HCT116 (cell line): ENCODE measurements at regions not wholly inside any gene's neighbourhood (a gene's known extent, or its start where the extent isn't known, plus 50 kb on each side); places are given as distances from the start of the nearest gene placed in this dataset.

ENCODE experiments used
- ATAC-seq: fragments of 200-7000 bp; cut with Tn5 transposase; 2 replicates; pipeline ENCODE4 v1.9.1; 2020; ENCODE audit warnings: mild to moderate bottlenecking, moderate library complexity
- BruUV-seq: library from RNA; stranded (reverse); fragments of 400-500 nt; replicated peaks from 2 replicates; lab custom pipeline; 2021; lab: Mats Ljungman, UMichigan
- CTCF ChIA-PET: fragments of 300-600 bp; sonication (Branson Sonifier 250); formaldehyde crosslinking; loops from one replicate; lab custom pipeline; 2021; ENCODE audit warnings: antibody characterized with exemption; lab: Charles Lee
- POLR2A ChIA-PET: fragments of 300-600, 350-600 bp; sonication (Branson Sonifier 250); formaldehyde crosslinking; loops from one replicate; lab custom pipeline; 2021; ENCODE audit warnings: antibody characterized with exemption; lab: Charles Lee
- RAD21 ChIA-PET, 2 experiments: fragments of 300-600 bp; sonication (Branson Sonifier 250); formaldehyde crosslinking; loops; one replicate each; lab custom pipeline; 2023; ENCODE audit warnings: low total read pairs in 2 of 2; ENCODE audit not compliant: uncharacterized antibody in 2 of 2, unreplicated experiment in 2 of 2, low non-redundant PET in 1 of 2; lab: Charles Lee
- DNase-seq: peaks from one replicate; pipeline ENCODE4 v3.0.0-alpha.2; 2010; ENCODE audit warnings: low read depth, low spot score
- H2AFZ ChIP-seq: fragments of 200-600 bp; shearing (Covaris generic), sonication (generic); 2 replicates; pipeline ENCODE4 v1.6.1; 2017; ENCODE audit warnings: low read depth, mixed run types, mixed read lengths, antibody characterized with exemption, low read length; ENCODE audit not compliant: poor library complexity, severe bottlenecking
- H3K27ac ChIP-seq: 2 replicates; pipeline ENCODE4 v1.5.1; 2012; ENCODE audit warnings: low read depth, low read length
- H3K27me3 ChIP-seq: fragments of 200-600 bp; sonication (generic); 2 replicates; pipeline ENCODE4 v1.6.1; 2016; ENCODE audit warnings: mixed run types, low read length, mixed read lengths; ENCODE audit not compliant: insufficient read depth
- H3K36me3 ChIP-seq, 2 experiments: fragments of 200-500 bp in 1 of 2; fragments of 200-600 bp in 1 of 2; sonication (Bioruptor generic) in 1 of 2; sonication (generic) in 1 of 2; 2 replicates each; pipeline versions ENCODE4 v1.5.1 to v1.6.1; 2014 to 2016; ENCODE audit warnings: low read length in 2 of 2, inconsistent platforms in 1 of 2, mixed read lengths in 1 of 2, mixed run types in 1 of 2; ENCODE audit not compliant: insufficient read depth in 2 of 2, control insufficient read depth in 1 of 2
- H3K4me1 ChIP-seq, 2 experiments: fragments of 200-600 bp in 1 of 2; sonication (generic) in 1 of 2; 2 replicates each; pipeline versions ENCODE4 v1.5.1 to v1.6.1; 2012 to 2017; ENCODE audit warnings: low read length in 2 of 2, inconsistent platforms in 1 of 2, mild to moderate bottlenecking in 1 of 2, mixed read lengths in 1 of 2, mixed run types in 1 of 2, moderate library complexity in 1 of 2; ENCODE audit not compliant: insufficient read depth in 2 of 2, control insufficient read depth in 1 of 2
- H3K4me2 ChIP-seq: fragments of 200-600 bp; sonication (generic); 2 replicates; pipeline ENCODE4 v1.6.1; 2017; ENCODE audit warnings: mixed run types, low read length, mixed read lengths
- H3K4me3 ChIP-seq, 2 experiments: fragments of 200-600 bp in 1 of 2; sonication (generic) in 1 of 2; replicated peaks in 1 of 2; 2 replicates each; pipeline ENCODE4 v1.5.1; 2011 to 2016; ENCODE audit warnings: low read length in 2 of 2, control low read depth in 1 of 2, low read depth in 1 of 2, mild to moderate bottlenecking in 1 of 2, mixed read lengths in 1 of 2, mixed run types in 1 of 2
- H3K79me2 ChIP-seq: fragments of 200-600 bp; sonication (generic); 2 replicates; pipeline ENCODE4 v1.6.1; 2017; ENCODE audit warnings: mild to moderate bottlenecking, mixed run types, low read length, moderate library complexity, mixed read lengths; ENCODE audit not compliant: insufficient read depth
- H3K9ac ChIP-seq: fragments of 200-600 bp; sonication (generic); 2 replicates; pipeline ENCODE4 v1.6.1; 2016; ENCODE audit warnings: low read length, mixed read lengths
- H3K9me2 ChIP-seq: fragments of 200-600 bp; sonication (generic), shearing (Covaris generic); 2 replicates; pipeline ENCODE4 v1.6.1; 2017; ENCODE audit warnings: mixed run types, mild to moderate bottlenecking, moderate library complexity; ENCODE audit not compliant: insufficient read depth
- H3K9me3 ChIP-seq, 2 experiments: fragments of 200-500 bp in 1 of 2; fragments of 200-600 bp in 1 of 2; sonication (Bioruptor generic) in 1 of 2; sonication (generic) in 1 of 2; 2 replicates each; pipeline ENCODE4 v1.6.1; 2014 to 2017; ENCODE audit warnings: low read length in 2 of 2, mixed read lengths in 2 of 2, inconsistent platforms in 1 of 2, low read depth in 1 of 2, mild to moderate bottlenecking in 1 of 2, mixed run types in 1 of 2, moderate library complexity in 1 of 2; ENCODE audit not compliant: control insufficient read depth in 1 of 2, insufficient read depth in 1 of 2
- H4K20me1 ChIP-seq: fragments of 200-600 bp; sonication (generic), shearing (Covaris generic); 2 replicates; pipeline ENCODE4 v1.6.1; 2017; ENCODE audit warnings: mixed run types, mild to moderate bottlenecking, moderate library complexity; ENCODE audit not compliant: insufficient read depth
- CEBPB ChIP-seq: IDR thresholded peaks from 2 replicates; pipeline ENCODE4 v1.6.1; 2012; ENCODE audit warnings: low read depth
- CTCF ChIP-seq, 3 experiments: fragments of 200-600 bp in 1 of 3; sonication (generic) in 1 of 3; IDR thresholded peaks in 2 of 3; conservative IDR thresholded peaks in 1 of 3; 2 replicates each; pipeline ENCODE4 v1.5.1; 2012 to 2017; ENCODE audit warnings: low read depth in 2 of 3, low read length in 2 of 3, antibody characterized with exemption in 1 of 3, borderline replicate concordance in 1 of 3, control low read depth in 1 of 3, mild to moderate bottlenecking in 1 of 3, mixed read lengths in 1 of 3, mixed run types in 1 of 3, moderate library complexity in 1 of 3; ENCODE audit not compliant: insufficient read depth in 1 of 3
- ELF1 ChIP-seq: IDR thresholded peaks from 2 replicates; pipeline ENCODE4 v1.6.1; 2012; ENCODE audit warnings: low read depth, borderline replicate concordance
- EZH2 ChIP-seq: fragments of 200-600 bp; sonication (generic); IDR thresholded peaks from 2 replicates; pipeline ENCODE4 v1.6.1; 2017; ENCODE audit warnings: antibody characterized with exemption, mixed run types
- FOSL1 ChIP-seq: IDR thresholded peaks from 2 replicates; pipeline ENCODE4 v1.6.1; 2012; ENCODE audit warnings: low read depth
- JUND ChIP-seq: IDR thresholded peaks from 2 replicates; pipeline ENCODE4 v1.6.1; 2012
- POLR2A ChIP-seq: IDR thresholded peaks from 2 replicates; pipeline ENCODE4 v1.7.0; 2011; ENCODE audit warnings: borderline replicate concordance; ENCODE audit not compliant: insufficient read depth, insufficient read length; ENCODE audit errors: extremely low read depth
- POLR2AphosphoS5 ChIP-seq: IDR thresholded peaks from 2 replicates; pipeline ENCODE4 v1.6.1; 2011; ENCODE audit warnings: mild to moderate bottlenecking, low read depth, low read length, moderate library complexity
- RAD21 ChIP-seq: IDR thresholded peaks from 2 replicates; pipeline ENCODE4 v1.6.1; 2012; ENCODE audit warnings: low read depth, mild to moderate bottlenecking
- SIN3A ChIP-seq: IDR thresholded peaks from 2 replicates; pipeline ENCODE4 v1.6.1; 2012; ENCODE audit warnings: low read depth
- SRF ChIP-seq: IDR thresholded peaks from 2 replicates; pipeline ENCODE4 v1.6.1; 2012; ENCODE audit warnings: low read depth
- TCF7L2 ChIP-seq: IDR thresholded peaks from 2 replicates; pipeline ENCODE4 v1.7.0; 2011; ENCODE audit warnings: borderline replicate concordance, inconsistent platforms; ENCODE audit not compliant: insufficient read depth, insufficient read length; ENCODE audit errors: extremely low read depth
- YY1 ChIP-seq: IDR thresholded peaks from 2 replicates; pipeline ENCODE4 v1.6.1; 2011; ENCODE audit warnings: low read length, low read depth, moderate library complexity, mild to moderate bottlenecking; ENCODE audit not compliant: insufficient replicate concordance; ENCODE audit errors: extremely low read depth
- ZNF274 ChIP-seq: fragments of 200-500 bp; sonication (Bioruptor generic); IDR thresholded peaks from 2 replicates; pipeline ENCODE4 v1.6.1; 2014; ENCODE audit warnings: mild to moderate bottlenecking, low read depth, low read length, inconsistent platforms
- intact Hi-C: fragments of 100-400 bp; cut with micrococcal nuclease; formaldehyde crosslinking; loops from 2 replicates; pipeline ENCODE4 v1.10.0; 2022
- TF ChIP-seq, protein P1 (sequence below): IDR thresholded peaks from 2 replicates; pipeline ENCODE4 v1.6.1; 2012
- TF ChIP-seq, protein P2 (sequence below): IDR thresholded peaks from 2 replicates; pipeline ENCODE4 v1.6.1; 2012
- TF ChIP-seq, protein P3 (sequence below): IDR thresholded peaks from 2 replicates; pipeline ENCODE4 v1.6.1; 2012; ENCODE audit warnings: low read depth
- TF ChIP-seq, protein P4 (sequence below): IDR thresholded peaks from 2 replicates; pipeline ENCODE4 v1.6.1; 2011; ENCODE audit warnings: mild to moderate bottlenecking, low read length, moderate library complexity; ENCODE audit not compliant: insufficient replicate concordance; ENCODE audit errors: extremely low read depth

GRCh38 chr12:90401185-90401584 is 553.8 kb downstream of the CCER1 start:
- intact Hi-C loops: no loop called here
- DNase-seq: no peak
- Histone ChIP-seq H2AFZ (no peak overlapping the region), H3K9ac (no peak overlapping the region), H3K27me3 (no peaks in the 10 kb centered on the region)
- POLR2A ChIA-PET: no interaction called here
- TF ChIP-seq, protein P1, sequence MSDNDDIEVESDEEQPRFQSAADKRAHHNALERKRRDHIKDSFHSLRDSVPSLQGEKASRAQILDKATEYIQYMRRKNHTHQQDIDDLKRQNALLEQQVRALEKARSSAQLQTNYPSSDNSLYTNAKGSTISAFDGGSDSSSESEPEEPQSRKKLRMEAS: no peak
- TF ChIP-seq ZNF274 (no peak), TCF7L2 (no peak), EZH2 (no peak), JUND (no peak), YY1 (no peak), POLR2AphosphoS5 (no peak), CTCF (IDR thresholded peaks at IDR 0.05 in 2 of 3, conservative IDR thresholded peaks at IDR 0.05 in 1 of 3; ENCODE audit: borderline replicate concordance in 1 of 3, insufficient read depth in 1 of 3, low read depth in 2 of 3, low read length in 2 of 3) (no peak), FOSL1 (no peak), ELF1 (no peak), SRF (no peak), RAD21 (no peak), CEBPB (no peak), SIN3A (no peak), POLR2A (no peak)
- TF ChIP-seq, protein P2, sequence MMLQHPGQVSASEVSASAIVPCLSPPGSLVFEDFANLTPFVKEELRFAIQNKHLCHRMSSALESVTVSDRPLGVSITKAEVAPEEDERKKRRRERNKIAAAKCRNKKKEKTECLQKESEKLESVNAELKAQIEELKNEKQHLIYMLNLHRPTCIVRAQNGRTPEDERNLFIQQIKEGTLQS: no peak
- TF ChIP-seq, protein P3, sequence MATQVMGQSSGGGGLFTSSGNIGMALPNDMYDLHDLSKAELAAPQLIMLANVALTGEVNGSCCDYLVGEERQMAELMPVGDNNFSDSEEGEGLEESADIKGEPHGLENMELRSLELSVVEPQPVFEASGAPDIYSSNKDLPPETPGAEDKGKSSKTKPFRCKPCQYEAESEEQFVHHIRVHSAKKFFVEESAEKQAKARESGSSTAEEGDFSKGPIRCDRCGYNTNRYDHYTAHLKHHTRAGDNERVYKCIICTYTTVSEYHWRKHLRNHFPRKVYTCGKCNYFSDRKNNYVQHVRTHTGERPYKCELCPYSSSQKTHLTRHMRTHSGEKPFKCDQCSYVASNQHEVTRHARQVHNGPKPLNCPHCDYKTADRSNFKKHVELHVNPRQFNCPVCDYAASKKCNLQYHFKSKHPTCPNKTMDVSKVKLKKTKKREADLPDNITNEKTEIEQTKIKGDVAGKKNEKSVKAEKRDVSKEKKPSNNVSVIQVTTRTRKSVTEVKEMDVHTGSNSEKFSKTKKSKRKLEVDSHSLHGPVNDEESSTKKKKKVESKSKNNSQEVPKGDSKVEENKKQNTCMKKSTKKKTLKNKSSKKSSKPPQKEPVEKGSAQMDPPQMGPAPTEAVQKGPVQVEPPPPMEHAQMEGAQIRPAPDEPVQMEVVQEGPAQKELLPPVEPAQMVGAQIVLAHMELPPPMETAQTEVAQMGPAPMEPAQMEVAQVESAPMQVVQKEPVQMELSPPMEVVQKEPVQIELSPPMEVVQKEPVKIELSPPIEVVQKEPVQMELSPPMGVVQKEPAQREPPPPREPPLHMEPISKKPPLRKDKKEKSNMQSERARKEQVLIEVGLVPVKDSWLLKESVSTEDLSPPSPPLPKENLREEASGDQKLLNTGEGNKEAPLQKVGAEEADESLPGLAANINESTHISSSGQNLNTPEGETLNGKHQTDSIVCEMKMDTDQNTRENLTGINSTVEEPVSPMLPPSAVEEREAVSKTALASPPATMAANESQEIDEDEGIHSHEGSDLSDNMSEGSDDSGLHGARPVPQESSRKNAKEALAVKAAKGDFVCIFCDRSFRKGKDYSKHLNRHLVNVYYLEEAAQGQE: no peak
- TF ChIP-seq, protein P4, sequence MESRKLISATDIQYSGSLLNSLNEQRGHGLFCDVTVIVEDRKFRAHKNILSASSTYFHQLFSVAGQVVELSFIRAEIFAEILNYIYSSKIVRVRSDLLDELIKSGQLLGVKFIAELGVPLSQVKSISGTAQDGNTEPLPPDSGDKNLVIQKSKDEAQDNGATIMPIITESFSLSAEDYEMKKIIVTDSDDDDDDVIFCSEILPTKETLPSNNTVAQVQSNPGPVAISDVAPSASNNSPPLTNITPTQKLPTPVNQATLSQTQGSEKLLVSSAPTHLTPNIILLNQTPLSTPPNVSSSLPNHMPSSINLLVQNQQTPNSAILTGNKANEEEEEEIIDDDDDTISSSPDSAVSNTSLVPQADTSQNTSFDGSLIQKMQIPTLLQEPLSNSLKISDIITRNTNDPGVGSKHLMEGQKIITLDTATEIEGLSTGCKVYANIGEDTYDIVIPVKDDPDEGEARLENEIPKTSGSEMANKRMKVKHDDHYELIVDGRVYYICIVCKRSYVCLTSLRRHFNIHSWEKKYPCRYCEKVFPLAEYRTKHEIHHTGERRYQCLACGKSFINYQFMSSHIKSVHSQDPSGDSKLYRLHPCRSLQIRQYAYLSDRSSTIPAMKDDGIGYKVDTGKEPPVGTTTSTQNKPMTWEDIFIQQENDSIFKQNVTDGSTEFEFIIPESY: no peak
- TF ChIP-seq, all 23 proteins: peak for 0
- ChIA-PET RAD21 (no interaction called here), CTCF (no interaction called here)
- no TSS peak for BruUV-seq
- H3K9me3 ChIP-seq: no peaks in the 10 kb centered on the region
- ATAC-seq: no peak
- H4K20me1 ChIP-seq: no peaks in the 10 kb centered on the region
- no peak overlapping the region for H3K4me2 ChIP-seq
- no peaks in the 10 kb centered on the region for H3K79me2 ChIP-seq
- no peaks in the 10 kb centered on the region for H3K36me3 ChIP-seq
- no peak overlapping the region for H3K27ac ChIP-seq
- no peak overlapping the region for H3K4me3 ChIP-seq
- no peaks in the 10 kb centered on the region; the same call in none of the 2 replicates for H3K9me2 ChIP-seq
- no peaks in the 10 kb centered on the region for H3K4me1 ChIP-seq
